GM12878 (cell line): ENCODE measurements at regions not wholly inside any gene's neighbourhood (a gene's known extent, or its start where the extent isn't known, plus 50 kb on each side); places are given as distances from the start of the nearest gene placed in this dataset.

Experiments
- CBX5 ChIP-seq: sonication (generic); IDR thresholded peaks from 2 replicates; pipeline ENCODE4 v1.6.1; 2016; ENCODE audit warnings: low read depth, moderate library complexity, mild to moderate bottlenecking, inconsistent platforms
- CHD2 ChIP-seq: IDR thresholded peaks from 2 replicates; pipeline ENCODE4 v1.6.1; 2011; ENCODE audit warnings: low read depth, low read length, improper control_type of control experiment, borderline replicate concordance
- CREB1 ChIP-seq: IDR thresholded peaks from 2 replicates; pipeline ENCODE4 v1.6.1; 2012; ENCODE audit warnings: low read depth, mild to moderate bottlenecking, inconsistent platforms
- MYC ChIP-seq: IDR thresholded peaks from 2 replicates; pipeline ENCODE4 v1.6.1; 2011; ENCODE audit warnings: mild to moderate bottlenecking, low read length, moderate library complexity, inconsistent platforms; ENCODE audit not compliant: insufficient read depth, insufficient replicate concordance, insufficient read length, severe bottlenecking
- POLR2AphosphoS5 ChIP-seq: IDR thresholded peaks from 2 replicates; pipeline ENCODE4 v1.6.1; 2011; ENCODE audit warnings: mild to moderate bottlenecking, low read length, inconsistent platforms
- SUZ12 ChIP-seq: fragments of 200-600 bp; sonication (generic); IDR thresholded peaks from one replicate; pipeline ENCODE4 v1.6.1; 2018; ENCODE audit warnings: antibody characterized with exemption, mild to moderate bottlenecking; ENCODE audit not compliant: unreplicated experiment
- TCF12 ChIP-seq: IDR thresholded peaks from 2 replicates; pipeline ENCODE4 v1.6.1; 2011; ENCODE audit warnings: low read depth, mild to moderate bottlenecking, low read length
- ZBTB33 ChIP-seq: fragments of 450-650 bp; IDR thresholded peaks from 2 replicates; pipeline ENCODE4 v1.6.1; 2017; ENCODE audit warnings: mild to moderate bottlenecking
- ZNF687 ChIP-seq: fragments of 450-650 bp; IDR thresholded peaks from 2 replicates; pipeline ENCODE4 v1.6.1; 2017; ENCODE audit warnings: mild to moderate bottlenecking, moderate library complexity
- TF ChIP-seq, protein P1 (sequence below): IDR thresholded peaks from 2 replicates; pipeline ENCODE4 v1.6.1; 2011; ENCODE audit warnings: low read depth, low read length, improper control_type of control experiment, borderline replicate concordance
- TF ChIP-seq, protein P2 (sequence below), 3 experiments: IDR thresholded peaks in 2 of 3; conservative IDR thresholded peaks in 1 of 3; 2 replicates each; pipeline ENCODE4 v1.5.1; 2011; ENCODE audit warnings: low read depth in 3 of 3, low read length in 3 of 3, mild to moderate bottlenecking in 3 of 3, control low read depth in 2 of 3, moderate library complexity in 2 of 3, inconsistent platforms in 1 of 3, mixed read lengths in 1 of 3; ENCODE audit not compliant: control insufficient read depth in 2 of 3, insufficient read depth in 1 of 3; ENCODE audit errors: extremely low read depth in 1 of 3
- TF ChIP-seq, protein P3 (sequence below): IDR thresholded peaks from 2 replicates; pipeline ENCODE4 v1.6.1; 2012; ENCODE audit warnings: low read depth, low read length, improper control_type of control experiment

DNA sequence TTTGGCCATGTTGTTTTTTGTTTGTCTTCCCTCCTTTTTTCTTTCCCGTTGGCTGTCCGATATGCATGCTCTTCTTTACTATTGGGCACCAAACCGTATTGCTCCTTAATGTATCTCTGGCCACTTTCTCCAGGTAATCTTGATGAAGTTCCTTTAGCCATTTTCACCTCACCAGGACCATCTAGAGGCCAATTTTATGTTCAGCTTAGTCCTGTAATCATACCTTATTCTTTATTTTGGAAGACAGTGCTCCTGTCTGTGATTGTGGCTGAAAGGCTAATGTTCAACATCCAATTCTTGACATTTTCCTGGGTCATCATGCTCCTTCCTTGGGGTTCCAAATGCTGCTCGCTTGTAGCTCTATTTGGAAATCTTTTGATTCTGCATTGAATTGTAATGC lies 169.5 kb downstream of the S1PR1 start:
- TF ChIP-seq SUZ12 (no peak), ZBTB33 (no peak), CHD2 (no peak), POLR2AphosphoS5 (no peak), ZNF687 (no peak), TCF12 (no peak), MYC (no peak), CREB1 (no peak), CBX5 (no peak)
- TF ChIP-seq, protein P1, sequence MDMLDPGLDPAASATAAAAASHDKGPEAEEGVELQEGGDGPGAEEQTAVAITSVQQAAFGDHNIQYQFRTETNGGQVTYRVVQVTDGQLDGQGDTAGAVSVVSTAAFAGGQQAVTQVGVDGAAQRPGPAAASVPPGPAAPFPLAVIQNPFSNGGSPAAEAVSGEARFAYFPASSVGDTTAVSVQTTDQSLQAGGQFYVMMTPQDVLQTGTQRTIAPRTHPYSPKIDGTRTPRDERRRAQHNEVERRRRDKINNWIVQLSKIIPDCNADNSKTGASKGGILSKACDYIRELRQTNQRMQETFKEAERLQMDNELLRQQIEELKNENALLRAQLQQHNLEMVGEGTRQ: no peak
- TF ChIP-seq, protein P2, sequence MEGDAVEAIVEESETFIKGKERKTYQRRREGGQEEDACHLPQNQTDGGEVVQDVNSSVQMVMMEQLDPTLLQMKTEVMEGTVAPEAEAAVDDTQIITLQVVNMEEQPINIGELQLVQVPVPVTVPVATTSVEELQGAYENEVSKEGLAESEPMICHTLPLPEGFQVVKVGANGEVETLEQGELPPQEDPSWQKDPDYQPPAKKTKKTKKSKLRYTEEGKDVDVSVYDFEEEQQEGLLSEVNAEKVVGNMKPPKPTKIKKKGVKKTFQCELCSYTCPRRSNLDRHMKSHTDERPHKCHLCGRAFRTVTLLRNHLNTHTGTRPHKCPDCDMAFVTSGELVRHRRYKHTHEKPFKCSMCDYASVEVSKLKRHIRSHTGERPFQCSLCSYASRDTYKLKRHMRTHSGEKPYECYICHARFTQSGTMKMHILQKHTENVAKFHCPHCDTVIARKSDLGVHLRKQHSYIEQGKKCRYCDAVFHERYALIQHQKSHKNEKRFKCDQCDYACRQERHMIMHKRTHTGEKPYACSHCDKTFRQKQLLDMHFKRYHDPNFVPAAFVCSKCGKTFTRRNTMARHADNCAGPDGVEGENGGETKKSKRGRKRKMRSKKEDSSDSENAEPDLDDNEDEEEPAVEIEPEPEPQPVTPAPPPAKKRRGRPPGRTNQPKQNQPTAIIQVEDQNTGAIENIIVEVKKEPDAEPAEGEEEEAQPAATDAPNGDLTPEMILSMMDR (IDR thresholded peaks at IDR 0.05 in 2 of 3, conservative IDR thresholded peaks at IDR 0.05 in 1 of 3; ENCODE audit: control insufficient read depth in 2 of 3, extremely low read depth in 1 of 3, insufficient read depth in 1 of 3, low read depth in 3 of 3, low read length in 3 of 3): peak in 1 of 3 experiments; percentile 17; a peak in 1 of 6 replicates
- TF ChIP-seq, protein P3, sequence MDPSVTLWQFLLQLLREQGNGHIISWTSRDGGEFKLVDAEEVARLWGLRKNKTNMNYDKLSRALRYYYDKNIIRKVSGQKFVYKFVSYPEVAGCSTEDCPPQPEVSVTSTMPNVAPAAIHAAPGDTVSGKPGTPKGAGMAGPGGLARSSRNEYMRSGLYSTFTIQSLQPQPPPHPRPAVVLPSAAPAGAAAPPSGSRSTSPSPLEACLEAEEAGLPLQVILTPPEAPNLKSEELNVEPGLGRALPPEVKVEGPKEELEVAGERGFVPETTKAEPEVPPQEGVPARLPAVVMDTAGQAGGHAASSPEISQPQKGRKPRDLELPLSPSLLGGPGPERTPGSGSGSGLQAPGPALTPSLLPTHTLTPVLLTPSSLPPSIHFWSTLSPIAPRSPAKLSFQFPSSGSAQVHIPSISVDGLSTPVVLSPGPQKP: no peak
